CD14-positive monocyte (primary cell): ENCODE measurements at regions not wholly inside any gene's neighbourhood (a gene's known extent, or its start where the extent isn't known, plus 50 kb on each side); places are given as distances from the start of the nearest gene placed in this dataset.

Experiments
- DNase-seq, 3 donors: peaks; one replicate each; pipeline ENCODE4 v3.0.0-alpha.2; 2011 to 2022
- H2AFZ ChIP-seq: 2 replicates; pipeline ENCODE4 v1.6.0; 2012; ENCODE audit warnings: mild to moderate bottlenecking, low read depth, low read length, inconsistent platforms; ENCODE audit not compliant: insufficient read depth, poor library complexity, severe bottlenecking
- H3K27ac ChIP-seq, 2 donors: 1 replicate in 1 of 2; 2 replicates in 1 of 2; pipeline ENCODE4 v1.5.1; 2012 to 2013; ENCODE audit warnings: low read length in 2 of 2, control low read depth in 1 of 2, inconsistent platforms in 1 of 2, low read depth in 1 of 2, mild to moderate bottlenecking in 1 of 2
- H3K27me3 ChIP-seq, 2 donors: one replicate each; pipeline versions ENCODE4 v1.6.0 to v1.6.1; 2011 to 2013; ENCODE audit warnings: low read length in 2 of 2; ENCODE audit not compliant: control insufficient read depth in 2 of 2, insufficient read depth in 2 of 2
- H3K36me3 ChIP-seq, 2 donors: replicated peaks in 1 of 2; 1 replicate in 1 of 2; 2 replicates in 1 of 2; pipeline versions ENCODE4 v1.5.1 to v1.6.1; 2012 to 2013; ENCODE audit warnings: low read length in 2 of 2, control low read depth in 1 of 2, inconsistent platforms in 1 of 2, mild to moderate bottlenecking in 1 of 2; ENCODE audit not compliant: insufficient read depth in 2 of 2, control insufficient read depth in 1 of 2
- H3K4me1 ChIP-seq, 2 donors: 1 replicate in 1 of 2; 2 replicates in 1 of 2; pipeline versions ENCODE4 v1.5.1 to v1.6.1; 2012 to 2013; ENCODE audit warnings: low read length in 2 of 2, control low read depth in 1 of 2, inconsistent platforms in 1 of 2, mild to moderate bottlenecking in 1 of 2, moderate library complexity in 1 of 2; ENCODE audit not compliant: insufficient read depth in 2 of 2, control insufficient read depth in 1 of 2
- H3K4me2 ChIP-seq: replicated peaks from 2 replicates; pipeline ENCODE3; 2012; ENCODE audit warnings: low read length, moderate library complexity, mild to moderate bottlenecking; ENCODE audit not compliant: poor library complexity, severe bottlenecking; ENCODE audit errors: extremely low read depth
- H3K4me3 ChIP-seq, 3 experiments: fragments of 200-600 bp in 1 of 3; sonication (generic) in 1 of 3; replicated peaks in 1 of 3; 1 replicate in 2 of 3; 2 replicates in 1 of 3; pipeline ENCODE4 v1.5.1; 2011 to 2013; ENCODE audit warnings: low read length in 3 of 3, mild to moderate bottlenecking in 3 of 3, control low read depth in 2 of 3, low read depth in 2 of 3, inconsistent platforms in 1 of 3, moderate library complexity in 1 of 3
- H3K79me2 ChIP-seq: 2 replicates; pipeline ENCODE4 v1.6.0; 2012; ENCODE audit warnings: mild to moderate bottlenecking, control low read depth, inconsistent platforms, low read length, moderate library complexity; ENCODE audit not compliant: insufficient read depth
- H3K9ac ChIP-seq: 2 replicates; pipeline ENCODE4 v1.6.0; 2017; ENCODE audit warnings: low read length, mild to moderate bottlenecking; ENCODE audit not compliant: insufficient read depth, poor library complexity, severe bottlenecking
- H3K9me3 ChIP-seq, 2 donors: replicated peaks in 1 of 2; 1 replicate in 1 of 2; 2 replicates in 1 of 2; pipeline versions ENCODE4 v1.5.1 to v1.6.1; 2012 to 2013; ENCODE audit warnings: low read length in 2 of 2, control low read depth in 1 of 2; ENCODE audit not compliant: control insufficient read depth in 1 of 2, insufficient read depth in 1 of 2
- H4K20me1 ChIP-seq: 2 replicates; pipeline ENCODE4 v1.6.0; 2012; ENCODE audit warnings: mild to moderate bottlenecking, low read length, control low read depth, moderate library complexity; ENCODE audit not compliant: insufficient read depth
- H3K27ac Mint-ChIP-seq, 7 donors: one replicate each; pipeline ENCODE4 v1.8.0; 2020; ENCODE audit warnings: mild to moderate bottlenecking in 7 of 7, mixed read lengths in 7 of 7, moderate library complexity in 6 of 7, inconsistent platforms in 2 of 7
- H3K27me3 Mint-ChIP-seq, 3 donors: one replicate each; pipeline ENCODE4 v1.8.0; 2021 to 2022; ENCODE audit warnings: low read depth in 3 of 3, mild to moderate bottlenecking in 3 of 3, mixed read lengths in 3 of 3, moderate library complexity in 3 of 3, inconsistent platforms in 1 of 3
- H3K36me3 Mint-ChIP-seq, 2 donors: one replicate each; pipeline ENCODE4 v1.8.0; 2020; ENCODE audit warnings: mixed read lengths in 2 of 2, inconsistent platforms in 1 of 2, mild to moderate bottlenecking in 1 of 2
- H3K4me1 Mint-ChIP-seq: one replicate; pipeline ENCODE4 v1.8.0; 2020; ENCODE audit warnings: mild to moderate bottlenecking, mixed read lengths
- H3K4me3 Mint-ChIP-seq, 2 donors: one replicate each; pipeline ENCODE4 v1.8.0; 2020; ENCODE audit warnings: mild to moderate bottlenecking in 2 of 2, mixed read lengths in 2 of 2, moderate library complexity in 1 of 2
- H3K9me3 Mint-ChIP-seq, 7 donors: one replicate each; pipeline ENCODE4 v1.8.0; 2020 to 2022; ENCODE audit warnings: mixed read lengths in 7 of 7, mild to moderate bottlenecking in 6 of 7, moderate library complexity in 6 of 7, inconsistent platforms in 2 of 7
- CTCF ChIP-seq: fragments of 200-600 bp; IDR thresholded peaks from one replicate; pipeline ENCODE4 v1.8.0; 2022; ENCODE audit warnings: antibody characterized with exemption, mild to moderate bottlenecking
- WGBS: methylation state at CpG from one replicate; pipeline ENCODE4 v1.1.5; 2013; ENCODE audit warnings: missing lambda C conversion rate; ENCODE audit not compliant: insufficient coverage; 5-methylcytosine and 5-hydroxymethylcytosine counted together
- intact Hi-C, 2 donors: fragments of 100-400 bp; cut with micrococcal nuclease; formaldehyde crosslinking; loops; one replicate each; pipeline versions ENCODE4 v1.15.0 to v1.15.1; 2023

- Histone ChIP-seq H3K36me3 (no peaks in the 10 kb centered on the region), H3K4me3 (no peak overlapping the region), H2AFZ (no peak overlapping the region), H3K9ac (no peak overlapping the region), H3K27me3 (no peaks in the 10 kb centered on the region), H3K27ac (no peak overlapping the region), H4K20me1 (no peaks in the 10 kb centered on the region), H3K9me3 (no peaks in the 10 kb centered on the region), H3K79me2 (no peaks in the 10 kb centered on the region), H3K4me2 (no peak overlapping the region), H3K4me1 (no peaks in the 10 kb centered on the region)
- no peak overlapping the region for H3K4me3 Mint-ChIP-seq
- WGBS: no CpG with 5 or more reads among the region's 3 CpGs
- intact Hi-C loops: no loop called here
- H3K36me3 Mint-ChIP-seq: no peaks in the 10 kb centered on the region
- H3K27me3 Mint-ChIP-seq: no peaks in the 10 kb centered on the region
- TF ChIP-seq CTCF: no peak
- H3K4me1 Mint-ChIP-seq: no peaks in the 10 kb centered on the region
- peaks cover 0 to 11% (median 4%) of the 10 kb centered on the region in 7 donors for H3K9me3 Mint-ChIP-seq
- no peak for DNase-seq
- no peak overlapping the region for H3K27ac Mint-ChIP-seq
These were observed 358.6 kb upstream of the FOXG1 start for GRCh38 chr14:28407996-28408395.

GRCh38 chr14:28412077-28412476 is 354.5 kb upstream of the FOXG1 start:
- DNase-seq: no peak
- Mint-ChIP-seq H3K27me3 (no peaks in the 10 kb centered on the region), H3K27ac (no peak overlapping the region), H3K36me3 (no peaks in the 10 kb centered on the region), H3K9me3 (peaks cover 2 to 18% (median 3%) of the 10 kb centered on the region in 7 donors), H3K4me3 (no peak overlapping the region), H3K4me1 (no peaks in the 10 kb centered on the region)
- Histone ChIP-seq H3K79me2 (no peaks in the 10 kb centered on the region), H3K4me2 (no peak overlapping the region), H3K9ac (no peak overlapping the region), H3K9me3 (peaks cover 5 to 7% of the 10 kb centered on the region in 2 donors), H3K4me3 (no peak overlapping the region), H3K27ac (no peak overlapping the region), H3K4me1 (no peaks in the 10 kb centered on the region), H2AFZ (no peak overlapping the region), H4K20me1 (no peaks in the 10 kb centered on the region), H3K27me3 (no peaks in the 10 kb centered on the region), H3K36me3 (no peaks in the 10 kb centered on the region)
- TF ChIP-seq CTCF: no peak
- WGBS: 100% methylated on average over 3 of the region's 3 CpGs
- intact Hi-C loops: no loop called here
